ENCODE measurements at regions not wholly inside any gene's neighbourhood (a gene's known extent, or its start where the extent isn't known, plus 50 kb on each side); places are given as distances from the start of the nearest gene placed in this dataset.

- TF ChIP-seq, protein P1, sequence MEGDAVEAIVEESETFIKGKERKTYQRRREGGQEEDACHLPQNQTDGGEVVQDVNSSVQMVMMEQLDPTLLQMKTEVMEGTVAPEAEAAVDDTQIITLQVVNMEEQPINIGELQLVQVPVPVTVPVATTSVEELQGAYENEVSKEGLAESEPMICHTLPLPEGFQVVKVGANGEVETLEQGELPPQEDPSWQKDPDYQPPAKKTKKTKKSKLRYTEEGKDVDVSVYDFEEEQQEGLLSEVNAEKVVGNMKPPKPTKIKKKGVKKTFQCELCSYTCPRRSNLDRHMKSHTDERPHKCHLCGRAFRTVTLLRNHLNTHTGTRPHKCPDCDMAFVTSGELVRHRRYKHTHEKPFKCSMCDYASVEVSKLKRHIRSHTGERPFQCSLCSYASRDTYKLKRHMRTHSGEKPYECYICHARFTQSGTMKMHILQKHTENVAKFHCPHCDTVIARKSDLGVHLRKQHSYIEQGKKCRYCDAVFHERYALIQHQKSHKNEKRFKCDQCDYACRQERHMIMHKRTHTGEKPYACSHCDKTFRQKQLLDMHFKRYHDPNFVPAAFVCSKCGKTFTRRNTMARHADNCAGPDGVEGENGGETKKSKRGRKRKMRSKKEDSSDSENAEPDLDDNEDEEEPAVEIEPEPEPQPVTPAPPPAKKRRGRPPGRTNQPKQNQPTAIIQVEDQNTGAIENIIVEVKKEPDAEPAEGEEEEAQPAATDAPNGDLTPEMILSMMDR (IDR thresholded peaks at IDR 0.05): no peak
- no peaks in the 10 kb centered on the region for H3K36me3 ChIP-seq
- DNase-seq: no peak
- no peak overlapping the region for H3K9ac ChIP-seq (ENCODE audit: low read depth in 2 of 2, low read length in 2 of 2)
- H3K9me3 ChIP-seq: no peaks in the 10 kb centered on the region
- H3K4me3 ChIP-seq: no peak overlapping the region
- H3K27me3 ChIP-seq: no peaks in the 10 kb centered on the region
- H3K27ac ChIP-seq: no peak overlapping the region
- intact Hi-C loops (cut with DNase I): no loop called here
- H3K4me1 ChIP-seq: no peaks in the 10 kb centered on the region
Observed at GRCh38 chr6:169162249-169162648, 91.4 kb downstream of the THBS2 start.

DNA sequence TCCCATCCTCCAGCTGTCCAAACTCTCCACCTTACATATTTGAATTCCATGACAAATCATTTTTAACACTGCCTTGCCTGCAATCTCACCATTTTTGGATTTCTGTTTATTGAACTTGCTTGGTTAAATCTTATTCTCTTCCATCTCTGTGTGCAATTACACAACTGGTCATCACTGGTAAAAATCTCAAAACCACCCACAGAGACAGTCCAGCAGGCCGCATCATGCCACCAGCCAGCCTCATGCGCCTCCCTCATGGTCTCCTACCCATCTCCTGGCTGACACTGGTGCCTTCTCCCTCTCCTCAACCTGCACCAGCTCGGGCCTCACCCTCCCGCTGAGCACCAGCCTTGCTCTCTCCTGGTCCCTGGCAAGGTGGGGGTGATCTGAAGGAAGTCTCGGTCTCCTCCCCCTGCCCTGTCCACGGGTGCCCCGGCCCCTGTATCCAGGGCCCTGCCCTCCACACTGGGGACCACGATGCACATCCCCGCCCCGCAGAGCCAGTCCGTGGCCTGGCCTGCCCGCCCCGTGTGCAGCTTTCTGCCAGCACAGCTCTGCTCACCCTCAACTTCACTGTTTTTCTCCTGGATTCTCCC, 92.0 kb downstream of the THBS2 start:
- intact Hi-C loops (cut with DNase I): no loop called here

GRCh38 chr6:169160855-169161560, 92.6 kb downstream of the THBS2 start:
- Histone ChIP-seq H3K9ac (ENCODE audit: low read depth in 2 of 2, low read length in 2 of 2) (no peak overlapping the region), H3K27me3 (no peaks in the 10 kb centered on the region), H3K4me3 (no peak overlapping the region), H3K27ac (no peak overlapping the region), H3K36me3 (no peaks in the 10 kb centered on the region), H3K9me3 (no peaks in the 10 kb centered on the region), H3K4me1 (no peaks in the 10 kb centered on the region)
- intact Hi-C loops (cut with DNase I): no loop called here
- no peak for DNase-seq
- TF ChIP-seq, protein P1 (IDR thresholded peaks at IDR 0.05): no peak

More for the DNA sequence above, 92.0 kb downstream of the THBS2 start:
- no peak for DNase-seq
- H3K9me3 ChIP-seq: no peaks in the 10 kb centered on the region
- TF ChIP-seq, protein P1 (IDR thresholded peaks at IDR 0.05): no peak
- H3K9ac ChIP-seq (ENCODE audit: low read depth in 2 of 2, low read length in 2 of 2): no peak overlapping the region
- H3K27me3 ChIP-seq: no peaks in the 10 kb centered on the region
- H3K4me1 ChIP-seq: no peaks in the 10 kb centered on the region
- no peak overlapping the region for H3K4me3 ChIP-seq
- no peaks in the 10 kb centered on the region for H3K36me3 ChIP-seq
- no peak overlapping the region for H3K27ac ChIP-seq

- TF ChIP-seq, protein P1 (IDR thresholded peaks at IDR 0.05): no peak
- H3K27me3 ChIP-seq: no peaks in the 10 kb centered on the region
- no peak overlapping the region for H3K27ac ChIP-seq
- intact Hi-C loops (cut with DNase I): no loop called here
- no peak overlapping the region for H3K4me3 ChIP-seq
- H3K36me3 ChIP-seq: no peaks in the 10 kb centered on the region
- no peaks in the 10 kb centered on the region for H3K9me3 ChIP-seq
- H3K9ac ChIP-seq (ENCODE audit: low read depth in 2 of 2, low read length in 2 of 2): no peak overlapping the region
- DNase-seq: no peak
- H3K4me1 ChIP-seq: no peaks in the 10 kb centered on the region
Observed at GRCh38 chr6:169160091-169160854, 93.4 kb downstream of the THBS2 start.

- Histone ChIP-seq H3K36me3 (no peaks in the 10 kb centered on the region), H3K9ac (ENCODE audit: low read depth in 2 of 2, low read length in 2 of 2) (no peak overlapping the region), H3K4me1 (no peaks in the 10 kb centered on the region), H3K9me3 (no peaks in the 10 kb centered on the region), H3K27me3 (no peaks in the 10 kb centered on the region), H3K27ac (no peak overlapping the region), H3K4me3 (no peak overlapping the region)
- intact Hi-C loops (cut with DNase I): no loop called here
- no peak for DNase-seq
- TF ChIP-seq, protein P1 (IDR thresholded peaks at IDR 0.05): no peak
Observed at GRCh38 chr6:169159331-169159730, 94.3 kb downstream of the THBS2 start.
